ENCODE measurements at regions not wholly inside any gene's neighbourhood (a gene's known extent, or its start where the extent isn't known, plus 50 kb on each side); places are given as distances from the start of the nearest gene placed in this dataset.

DNA sequence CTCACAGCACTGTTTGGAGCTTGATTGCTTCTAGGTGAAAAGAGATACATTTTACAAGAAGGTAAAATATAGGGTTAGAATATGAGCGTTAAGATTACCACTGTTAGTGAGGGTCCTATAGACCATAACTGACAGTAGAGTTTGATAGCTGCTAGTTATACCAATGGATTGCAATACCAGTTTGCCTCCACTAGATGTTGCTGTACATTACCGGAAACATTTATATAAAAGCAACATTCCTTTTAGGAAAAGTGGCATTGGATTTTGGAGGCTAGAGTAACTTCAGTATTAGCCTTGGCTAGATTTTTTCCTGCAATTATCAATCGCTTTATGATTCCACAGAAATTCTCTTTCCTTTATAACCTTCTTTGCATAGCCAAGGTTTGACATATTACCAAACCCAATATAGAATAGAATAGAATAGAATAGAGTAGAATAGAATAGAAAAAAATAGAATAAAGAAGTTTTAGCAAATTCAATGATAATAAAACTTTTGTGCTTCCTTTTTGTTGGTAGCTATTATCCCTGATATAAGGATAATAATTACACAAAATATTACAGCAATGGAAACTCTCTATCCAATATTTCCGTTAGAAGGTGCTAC lies 1093.6 kb upstream of the ALCAM start:
- ChIA-PET POLR2A (ENCODE audit: low non-redundant PET) (no interaction called here), CTCF (interaction anchor here (0.6 to 1.0 kb wide), 7 partner anchors 19 to 1124 kb away, joined by 3 to 4 read pairs (median 3); no protein-coding TSS in a partner anchor)
- no peak overlapping the region for H3K27ac ChIP-seq
- TF ChIP-seq, protein P1, sequence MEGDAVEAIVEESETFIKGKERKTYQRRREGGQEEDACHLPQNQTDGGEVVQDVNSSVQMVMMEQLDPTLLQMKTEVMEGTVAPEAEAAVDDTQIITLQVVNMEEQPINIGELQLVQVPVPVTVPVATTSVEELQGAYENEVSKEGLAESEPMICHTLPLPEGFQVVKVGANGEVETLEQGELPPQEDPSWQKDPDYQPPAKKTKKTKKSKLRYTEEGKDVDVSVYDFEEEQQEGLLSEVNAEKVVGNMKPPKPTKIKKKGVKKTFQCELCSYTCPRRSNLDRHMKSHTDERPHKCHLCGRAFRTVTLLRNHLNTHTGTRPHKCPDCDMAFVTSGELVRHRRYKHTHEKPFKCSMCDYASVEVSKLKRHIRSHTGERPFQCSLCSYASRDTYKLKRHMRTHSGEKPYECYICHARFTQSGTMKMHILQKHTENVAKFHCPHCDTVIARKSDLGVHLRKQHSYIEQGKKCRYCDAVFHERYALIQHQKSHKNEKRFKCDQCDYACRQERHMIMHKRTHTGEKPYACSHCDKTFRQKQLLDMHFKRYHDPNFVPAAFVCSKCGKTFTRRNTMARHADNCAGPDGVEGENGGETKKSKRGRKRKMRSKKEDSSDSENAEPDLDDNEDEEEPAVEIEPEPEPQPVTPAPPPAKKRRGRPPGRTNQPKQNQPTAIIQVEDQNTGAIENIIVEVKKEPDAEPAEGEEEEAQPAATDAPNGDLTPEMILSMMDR (conservative IDR thresholded peaks at IDR 0.05; ENCODE audit: low read depth), result peak; percentile 70
- DNase-seq (ENCODE audit: low spot score), result peak; percentile 5

DNA sequence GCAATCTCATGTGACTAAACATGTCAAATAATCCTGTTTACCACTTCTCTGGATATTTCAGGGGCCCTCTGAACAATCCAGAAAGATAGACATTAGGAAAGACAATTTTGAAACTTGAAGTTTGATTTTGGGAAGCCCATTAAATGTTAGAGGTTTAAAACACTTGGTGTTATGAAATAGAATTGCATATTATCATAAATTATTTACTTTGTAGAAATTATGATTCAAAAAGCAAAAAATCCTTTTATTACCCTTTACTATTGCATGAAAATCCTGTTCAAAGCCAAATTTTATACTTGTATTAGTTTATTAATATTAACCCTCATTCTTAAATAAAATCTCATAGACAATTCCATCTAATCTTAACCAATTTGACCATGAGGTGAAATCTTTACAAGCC lies 1091.5 kb upstream of the ALCAM start:
- ChIA-PET POLR2A (ENCODE audit: low non-redundant PET) (no interaction called here), CTCF (no interaction called here)
- TF ChIP-seq, protein P1 (conservative IDR thresholded peaks at IDR 0.05; ENCODE audit: low read depth), result no peak
- no peak for DNase-seq (ENCODE audit: low spot score)
- no peak overlapping the region for H3K27ac ChIP-seq

- TF ChIP-seq, protein P1 (conservative IDR thresholded peaks at IDR 0.05; ENCODE audit: low read depth), result no peak
- DNase-seq (ENCODE audit: low spot score), result peak; percentile 71
- no peak overlapping the region for H3K27ac ChIP-seq
- ChIA-PET CTCF (interaction anchor here (0.6 to 0.7 kb wide), 2 partner anchors 457 to 627 kb away, joined by 3 to 4 read pairs; no protein-coding TSS in a partner anchor), POLR2A (ENCODE audit: low non-redundant PET) (no interaction called here)
These were observed 1087.1 kb upstream of the ALCAM start for GRCh38 chr3:104279617-104280016.

DNA sequence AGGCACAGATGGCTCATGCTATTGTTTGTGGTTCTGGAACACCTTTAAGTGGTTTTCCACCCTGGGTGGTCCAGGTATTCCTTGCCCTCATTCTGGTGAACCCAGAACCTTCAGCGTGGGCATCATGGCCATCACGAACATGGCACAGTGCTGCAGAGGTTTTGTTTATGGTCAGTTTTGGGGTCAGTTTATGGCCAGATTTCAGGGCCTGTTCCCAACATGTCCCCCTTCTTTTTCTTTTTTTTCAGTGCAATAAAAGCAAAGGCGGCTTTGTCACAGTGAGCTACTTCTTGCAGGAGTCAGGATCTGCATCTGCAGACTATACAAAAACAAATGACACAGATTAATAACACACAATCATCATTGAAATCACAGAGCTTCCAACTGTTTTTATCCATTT lies 1085.0 kb upstream of the ALCAM start:
- CTCF ChIA-PET, result interaction anchor here (0.7 kb wide), 2 partner anchors 91 to 808 kb away, joined by 3 to 4 read pairs; no protein-coding TSS in a partner anchor
- DNase-seq (ENCODE audit: low spot score), result no peak
- no peak overlapping the region for H3K27ac ChIP-seq
- TF ChIP-seq, protein P1 (conservative IDR thresholded peaks at IDR 0.05; ENCODE audit: low read depth), result no peak
- POLR2A ChIA-PET (ENCODE audit: low non-redundant PET), result no interaction called here

- DNase-seq (ENCODE audit: low spot score), result no peak
- TF ChIP-seq, protein P1 (conservative IDR thresholded peaks at IDR 0.05; ENCODE audit: low read depth), result no peak
- no peak overlapping the region for H3K27ac ChIP-seq
- ChIA-PET CTCF (interaction anchor here (0.6 kb wide), 1 partner anchor 703 kb away, joined by 3 read pairs; no protein-coding TSS in a partner anchor), POLR2A (ENCODE audit: low non-redundant PET) (no interaction called here)
These were observed 1080.1 kb upstream of the ALCAM start for GRCh38 chr3:104286645-104287044.

- ChIA-PET CTCF (no interaction called here), POLR2A (ENCODE audit: low non-redundant PET) (no interaction called here)
- DNase-seq (ENCODE audit: low spot score), result no peak
- TF ChIP-seq, protein P1 (conservative IDR thresholded peaks at IDR 0.05; ENCODE audit: low read depth), result no peak
- H3K27ac ChIP-seq, result no peak overlapping the region
These were observed 1075.3 kb upstream of the ALCAM start for GRCh38 chr3:104291437-104291851.
